ENCODE measurements at regions not wholly inside any gene's neighbourhood (a gene's known extent, or its start where the extent isn't known, plus 50 kb on each side); places are given as distances from the start of the nearest gene placed in this dataset.

DNA sequence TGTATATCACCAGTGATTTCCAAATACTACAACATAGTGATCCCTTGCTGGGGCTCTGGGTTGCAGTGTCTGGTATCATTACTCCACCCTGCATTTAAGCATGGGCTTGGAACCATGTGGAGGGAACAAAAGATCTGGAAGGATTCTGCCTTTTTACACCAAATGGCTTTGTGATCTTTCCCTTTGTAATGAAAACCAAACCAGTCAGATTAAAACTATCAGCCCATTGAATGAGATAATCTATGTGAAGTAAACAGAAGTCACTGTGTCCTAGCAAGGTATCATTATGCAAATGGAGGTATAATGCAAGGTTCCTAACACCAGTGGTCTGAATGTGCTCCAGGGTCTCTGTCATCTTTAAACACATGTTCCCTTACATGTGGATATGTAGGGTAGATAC lies 474.7 kb upstream of the TNP1 start:
- H3K27me3 Mint-ChIP-seq (ENCODE audit: insufficient read depth, low read depth, poor library complexity): peaks cover 2% of the 10 kb centered on the region
- no peak overlapping the region for H3K4me3 Mint-ChIP-seq
- Histone ChIP-seq H3F3A (replicated peaks; ENCODE audit: low read depth) (no peaks in the 10 kb centered on the region), H2AFZ (no peak overlapping the region), H4K20me1 (replicated peaks; ENCODE audit: insufficient read depth) (no peaks in the 10 kb centered on the region), H3K79me2 (replicated peaks; ENCODE audit: insufficient read depth) (no peaks in the 10 kb centered on the region), H3K27me3 (ENCODE audit: insufficient read depth) (no peaks in the 10 kb centered on the region), H3K4me3 (no peak overlapping the region), H3K27ac (ENCODE audit: low read depth) (no peak overlapping the region), H3K36me3 (ENCODE audit: insufficient read depth) (no peaks in the 10 kb centered on the region), H3K4me2 (no peak overlapping the region), H3K9me2 (ENCODE audit: insufficient read depth) (no peaks in the 10 kb centered on the region), H3K4me1 (ENCODE audit: insufficient read depth) (peaks cover 24% of the 10 kb centered on the region)
- H3K9me3 Mint-ChIP-seq: no peaks in the 10 kb centered on the region
- ATAC-seq (peak; percentile 26; the same call in 1 of the 3 replicates), DNase-seq (ENCODE audit: low spot score) (no peak)
- peaks cover 25% of the 10 kb centered on the region for H3K4me1 Mint-ChIP-seq
- TF ChIP-seq JUNB (IDR thresholded peaks at IDR 0.05; ENCODE audit: unreplicated experiment): no peak
- no peak for TF ChIP-seq CREB1 (CRISPR knock-in tag; IDR thresholded peaks at IDR 0.05; ENCODE audit: low read depth)
- no peak for TF ChIP-seq POLR2AphosphoS5 (IDR thresholded peaks at IDR 0.05; ENCODE audit: low read depth)
- no peak for TF ChIP-seq ZNF331 (CRISPR knock-in tag; IDR thresholded peaks at IDR 0.05; ENCODE audit: low read depth)
- no peak for TF ChIP-seq STAT1 (IDR thresholded peaks at IDR 0.05; ENCODE audit: unreplicated experiment)
- no peak for TF ChIP-seq REST (IDR thresholded peaks at IDR 0.05; ENCODE audit: unreplicated experiment)
- TF ChIP-seq, protein P1, sequence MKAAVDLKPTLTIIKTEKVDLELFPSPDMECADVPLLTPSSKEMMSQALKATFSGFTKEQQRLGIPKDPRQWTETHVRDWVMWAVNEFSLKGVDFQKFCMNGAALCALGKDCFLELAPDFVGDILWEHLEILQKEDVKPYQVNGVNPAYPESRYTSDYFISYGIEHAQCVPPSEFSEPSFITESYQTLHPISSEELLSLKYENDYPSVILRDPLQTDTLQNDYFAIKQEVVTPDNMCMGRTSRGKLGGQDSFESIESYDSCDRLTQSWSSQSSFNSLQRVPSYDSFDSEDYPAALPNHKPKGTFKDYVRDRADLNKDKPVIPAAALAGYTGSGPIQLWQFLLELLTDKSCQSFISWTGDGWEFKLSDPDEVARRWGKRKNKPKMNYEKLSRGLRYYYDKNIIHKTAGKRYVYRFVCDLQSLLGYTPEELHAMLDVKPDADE (IDR thresholded peaks at IDR 0.05): no peak
- TF ChIP-seq EZH2 (IDR thresholded peaks at IDR 0.05; ENCODE audit: low read depth, unreplicated experiment): no peak
- no peaks in the 10 kb centered on the region for H3K36me3 Mint-ChIP-seq (ENCODE audit: low read depth)
- H3K27ac Mint-ChIP-seq: no peak overlapping the region

- no peak for ATAC-seq
- Mint-ChIP-seq H3K27ac (no peak overlapping the region), H3K9me3 (no peaks in the 10 kb centered on the region), H3K27me3 (ENCODE audit: insufficient read depth, low read depth, poor library complexity) (peaks cover 2% of the 10 kb centered on the region), H3K4me3 (no peak overlapping the region), H3K36me3 (ENCODE audit: low read depth) (no peaks in the 10 kb centered on the region), H3K4me1 (peaks cover 30% of the 10 kb centered on the region)
- H3K36me3 ChIP-seq (ENCODE audit: insufficient read depth): no peaks in the 10 kb centered on the region
- H2AFZ ChIP-seq: no peak overlapping the region
- H4K20me1 ChIP-seq (replicated peaks; ENCODE audit: insufficient read depth): no peaks in the 10 kb centered on the region
- no peak overlapping the region for H3K4me3 ChIP-seq
- no peaks in the 10 kb centered on the region for H3F3A ChIP-seq (replicated peaks; ENCODE audit: low read depth)
- H3K9me2 ChIP-seq (ENCODE audit: insufficient read depth): no peaks in the 10 kb centered on the region
- H3K4me1 ChIP-seq (ENCODE audit: insufficient read depth): peaks cover 28% of the 10 kb centered on the region
- no peaks in the 10 kb centered on the region for H3K79me2 ChIP-seq (replicated peaks; ENCODE audit: insufficient read depth)
- no peak for TF ChIP-seq ZNF114 (CRISPR knock-in tag; IDR thresholded peaks at IDR 0.05)
- no peak overlapping the region for H3K27ac ChIP-seq (ENCODE audit: low read depth)
- H3K27me3 ChIP-seq (ENCODE audit: insufficient read depth): no peaks in the 10 kb centered on the region
- no peak overlapping the region for H3K4me2 ChIP-seq
- DNase-seq (ENCODE audit: low spot score): no peak
Observed at GRCh38 chr2:217332866-217333265, 473.0 kb upstream of the TNP1 start.
